Gastrocnemius medialis (tissue), 4 donors: ENCODE measurements at regions not wholly inside any gene's neighbourhood (a gene's known extent, or its start where the extent isn't known, plus 50 kb on each side); places are given as distances from the start of the nearest gene placed in this dataset.

Source experiments
- ATAC-seq, 2 donors: fragments of 150-250 bp; one replicate each; pipeline ENCODE4 v1.9.1; 2016
- DNase-seq, 2 donors: peaks; one replicate each; pipeline ENCODE4 v3.0.0-alpha.2; 2019
- H3K27ac ChIP-seq, 4 donors: fragments of 200-600 bp; sonication (generic); 1 replicate in 1 of 4; 2 replicates in 3 of 4; pipeline ENCODE4 v1.5.1; 2016 to 2018; ENCODE audit warnings: mild to moderate bottlenecking in 2 of 4, moderate library complexity in 1 of 4
- H3K27me3 ChIP-seq, 3 donors: fragments of 200-600 bp; sonication (generic) in 2 of 3; 1 replicate in 1 of 3; 2 replicates in 2 of 3; pipeline versions ENCODE4 v1.5.1 to v1.6.0; 2016 to 2019; ENCODE audit warnings: mild to moderate bottlenecking in 1 of 3, moderate library complexity in 1 of 3
- H3K36me3 ChIP-seq, 2 donors: fragments of 200-600 bp; sonication (generic) in 1 of 2; one replicate each; pipeline ENCODE4 v1.5.1; 2017 to 2018
- H3K4me1 ChIP-seq, 2 donors: fragments of 200-600 bp; sonication (generic) in 1 of 2; one replicate each; pipeline ENCODE4 v1.5.1; 2016 to 2017; ENCODE audit warnings: mild to moderate bottlenecking in 2 of 2
- H3K4me3 ChIP-seq, 4 donors: fragments of 200-600 bp; sonication (generic) in 3 of 4; 1 replicate in 1 of 4; 2 replicates in 3 of 4; pipeline ENCODE4 v1.5.1; 2016 to 2019; ENCODE audit warnings: mild to moderate bottlenecking in 2 of 4
- H3K9me3 ChIP-seq, 3 donors: fragments of 200-600 bp; sonication (generic) in 2 of 3; 1 replicate in 1 of 3; 2 replicates in 2 of 3; pipeline ENCODE4 v1.5.1; 2016 to 2019
- POLR2A ChIP-seq, 2 donors: fragments of 450-650 bp; IDR thresholded peaks; one replicate each; pipeline ENCODE4 v1.6.1; 2017; ENCODE audit warnings: antibody characterized with exemption in 2 of 2, mild to moderate bottlenecking in 2 of 2, moderate library complexity in 2 of 2
- in situ Hi-C, 4 donors: fragments of 200-750 bp; cut with MboI; loops; one replicate each; pipeline versions ENCODE4 v1.15.0 to v1.8.0; 2017; ENCODE audit warnings: low sequenced_read_pairs in 4 of 4
- intact Hi-C: fragments of 100-400 bp; cut with DNase I; formaldehyde crosslinking; loops from one replicate; pipeline ENCODE4 v1.15.1; 2023; ENCODE audit warnings: low total_unique reads
- TF ChIP-seq, protein P1 (sequence below), 5 experiments: fragments of 450-650 bp in 3 of 5; fragments of 200-600 bp in 2 of 5; sonication (generic) in 2 of 5; IDR thresholded peaks in 4 of 5; conservative IDR thresholded peaks in 1 of 5; 1 replicate in 4 of 5; 2 replicates in 1 of 5; pipeline ENCODE4 v1.5.1; 2016 to 2019; ENCODE audit warnings: antibody characterized with exemption in 5 of 5, mild to moderate bottlenecking in 3 of 5, moderate library complexity in 3 of 5

DNA sequence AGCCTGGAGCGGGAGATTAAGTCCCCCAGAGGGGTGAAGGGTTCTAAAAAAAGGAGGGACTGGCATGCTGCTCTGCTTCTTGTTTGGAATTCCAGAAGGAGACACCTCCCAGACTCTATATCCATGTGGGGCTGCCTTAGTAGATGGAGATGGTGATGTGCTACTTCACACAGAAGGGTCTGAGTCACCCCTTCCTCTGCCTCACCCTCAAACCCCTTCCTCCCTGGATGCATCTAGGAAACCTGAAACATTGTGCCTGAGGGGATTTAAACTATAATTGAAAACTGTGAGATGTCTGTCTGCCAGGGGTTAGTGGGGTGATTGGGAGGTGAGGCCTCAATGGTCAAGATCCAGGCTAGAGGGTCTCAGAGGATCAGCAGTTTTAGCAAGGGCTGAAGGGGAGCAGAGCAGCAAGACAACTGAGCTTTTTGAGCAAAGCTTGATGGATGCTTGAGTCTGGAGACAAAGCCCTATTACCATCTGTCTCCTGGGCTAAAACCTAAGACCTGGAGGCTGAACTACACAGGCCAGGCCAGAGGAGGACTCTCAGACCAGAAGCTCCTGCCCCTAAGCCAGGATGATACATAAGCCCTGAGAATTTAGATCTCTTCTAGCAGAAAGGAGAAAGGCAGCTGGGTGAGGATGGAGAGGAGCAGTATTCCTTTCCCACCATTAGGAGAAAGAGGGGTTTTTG, 314.7 kb upstream of the ATP2B1 start:
- DNase-seq (no peak), ATAC-seq (no peak)
- Histone ChIP-seq H3K27ac (no peak overlapping the region), H3K4me3 (no peak overlapping the region), H3K9me3 (no peaks in the 10 kb centered on the region), H3K4me1 (peaks cover 0 to 4% of the 10 kb centered on the region in 2 donors), H3K27me3 (no peaks in the 10 kb centered on the region), H3K36me3 (no peaks in the 10 kb centered on the region)
- intact Hi-C loops: no loop called here
- in situ Hi-C loops: no loop called here
- TF ChIP-seq POLR2A (IDR thresholded peaks at IDR 0.05): no peak
- TF ChIP-seq, protein P1, sequence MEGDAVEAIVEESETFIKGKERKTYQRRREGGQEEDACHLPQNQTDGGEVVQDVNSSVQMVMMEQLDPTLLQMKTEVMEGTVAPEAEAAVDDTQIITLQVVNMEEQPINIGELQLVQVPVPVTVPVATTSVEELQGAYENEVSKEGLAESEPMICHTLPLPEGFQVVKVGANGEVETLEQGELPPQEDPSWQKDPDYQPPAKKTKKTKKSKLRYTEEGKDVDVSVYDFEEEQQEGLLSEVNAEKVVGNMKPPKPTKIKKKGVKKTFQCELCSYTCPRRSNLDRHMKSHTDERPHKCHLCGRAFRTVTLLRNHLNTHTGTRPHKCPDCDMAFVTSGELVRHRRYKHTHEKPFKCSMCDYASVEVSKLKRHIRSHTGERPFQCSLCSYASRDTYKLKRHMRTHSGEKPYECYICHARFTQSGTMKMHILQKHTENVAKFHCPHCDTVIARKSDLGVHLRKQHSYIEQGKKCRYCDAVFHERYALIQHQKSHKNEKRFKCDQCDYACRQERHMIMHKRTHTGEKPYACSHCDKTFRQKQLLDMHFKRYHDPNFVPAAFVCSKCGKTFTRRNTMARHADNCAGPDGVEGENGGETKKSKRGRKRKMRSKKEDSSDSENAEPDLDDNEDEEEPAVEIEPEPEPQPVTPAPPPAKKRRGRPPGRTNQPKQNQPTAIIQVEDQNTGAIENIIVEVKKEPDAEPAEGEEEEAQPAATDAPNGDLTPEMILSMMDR (IDR thresholded peaks at IDR 0.05 in 4 of 5, conservative IDR thresholded peaks at IDR 0.05 in 1 of 5): no peak

DNA sequence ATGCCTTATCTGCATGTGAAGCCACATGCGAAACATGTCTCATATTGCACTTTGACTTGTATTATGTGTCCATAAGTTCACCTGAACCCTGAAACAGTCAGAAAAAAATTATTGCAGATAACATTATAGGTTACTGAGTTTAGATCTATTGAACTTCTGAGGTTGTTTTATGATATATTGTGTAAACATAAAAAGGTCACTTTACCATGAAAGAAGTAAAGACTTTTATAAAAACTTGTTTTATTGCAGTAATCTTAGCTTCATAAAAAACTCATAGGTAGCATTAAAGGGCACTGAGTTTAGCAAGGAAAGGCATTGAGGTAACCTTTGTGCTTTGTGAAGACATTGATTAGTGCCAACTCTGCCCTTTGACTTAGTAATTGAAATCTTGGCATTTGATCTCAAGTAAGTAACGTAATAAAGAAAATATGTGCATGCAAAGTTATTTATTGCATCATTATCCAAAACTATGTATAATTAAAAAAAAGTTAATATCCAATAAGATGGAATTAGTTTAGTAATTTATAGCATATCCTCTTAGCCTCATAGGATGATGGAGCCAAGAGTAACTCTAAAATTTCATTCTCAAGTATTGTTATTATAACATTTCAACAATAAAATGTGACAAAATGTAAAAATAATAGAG, 313.3 kb upstream of the ATP2B1 start:
- no peak overlapping the region for H3K4me3 ChIP-seq
- no peaks in the 10 kb centered on the region for H3K4me1 ChIP-seq
- H3K27me3 ChIP-seq: no peaks in the 10 kb centered on the region
- no peak overlapping the region for H3K27ac ChIP-seq
- ATAC-seq: no peak
- in situ Hi-C loops: no loop called here
- no peak for DNase-seq
- TF ChIP-seq, protein P1 (IDR thresholded peaks at IDR 0.05 in 4 of 5, conservative IDR thresholded peaks at IDR 0.05 in 1 of 5): no peak
- TF ChIP-seq POLR2A (IDR thresholded peaks at IDR 0.05): no peak
- H3K36me3 ChIP-seq: no peaks in the 10 kb centered on the region
- intact Hi-C loops: no loop called here
- H3K9me3 ChIP-seq: no peaks in the 10 kb centered on the region

- H3K27me3 ChIP-seq: no peaks in the 10 kb centered on the region
- no peaks in the 10 kb centered on the region for H3K9me3 ChIP-seq
- DNase-seq (no peak), ATAC-seq (no peak)
- no peaks in the 10 kb centered on the region for H3K36me3 ChIP-seq
- no peak overlapping the region for H3K27ac ChIP-seq
- intact Hi-C loops (no loop called here), in situ Hi-C loops (no loop called here)
- no peaks in the 10 kb centered on the region for H3K4me1 ChIP-seq
- no peak overlapping the region for H3K4me3 ChIP-seq
- TF ChIP-seq POLR2A (IDR thresholded peaks at IDR 0.05): no peak
- TF ChIP-seq, protein P1 (IDR thresholded peaks at IDR 0.05 in 4 of 5, conservative IDR thresholded peaks at IDR 0.05 in 1 of 5): no peak
Measured at GRCh38 chr12:90020881-90021280, 312.2 kb upstream of the ATP2B1 start.

DNA sequence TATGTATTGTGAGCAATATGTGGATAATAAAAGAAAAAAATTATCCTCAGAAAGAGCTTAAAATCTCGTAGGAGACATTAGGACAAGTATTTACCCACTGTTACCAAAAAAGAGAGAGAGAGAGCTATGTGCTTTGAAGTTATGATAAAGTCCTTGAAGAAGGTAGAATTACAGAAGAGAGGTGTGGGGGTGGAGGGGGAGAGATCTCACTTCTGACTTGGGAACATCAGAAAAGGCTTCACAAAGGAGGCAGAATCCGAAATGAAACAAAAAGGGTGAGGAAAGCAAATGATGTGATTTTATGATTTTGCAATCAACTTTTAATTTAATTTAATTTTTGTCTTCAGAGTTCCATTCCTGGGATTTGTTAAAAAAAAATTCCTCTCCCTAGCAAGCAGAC, 311.8 kb upstream of the ATP2B1 start:
- DNase-seq (no peak), ATAC-seq (no peak)
- TF ChIP-seq, protein P1 (IDR thresholded peaks at IDR 0.05 in 4 of 5, conservative IDR thresholded peaks at IDR 0.05 in 1 of 5): no peak
- no peak for TF ChIP-seq POLR2A (IDR thresholded peaks at IDR 0.05)
- Histone ChIP-seq H3K36me3 (no peaks in the 10 kb centered on the region), H3K4me1 (no peaks in the 10 kb centered on the region), H3K27ac (no peak overlapping the region), H3K27me3 (no peaks in the 10 kb centered on the region), H3K9me3 (no peaks in the 10 kb centered on the region), H3K4me3 (no peak overlapping the region)
- intact Hi-C loops (no loop called here), in situ Hi-C loops (no loop called here)
